Fibroblast of pulmonary artery (primary cell): ENCODE measurements at regions not wholly inside any gene's neighbourhood (a gene's known extent, or its start where the extent isn't known, plus 50 kb on each side); places are given as distances from the start of the nearest gene placed in this dataset.

Experiments used
- DNase-seq: peaks from one replicate; pipeline ENCODE4 v3.0.0-alpha.2; 2010; ENCODE audit warnings: low read depth
- H3K4me3 ChIP-seq: replicated peaks from 2 replicates; pipeline ENCODE4 v1.5.1; 2011; ENCODE audit warnings: low read depth, mild to moderate bottlenecking, control low read depth, low read length, moderate library complexity
- CTCF ChIP-seq: IDR thresholded peaks from 2 replicates; pipeline ENCODE4 v1.5.1; 2011; ENCODE audit warnings: mild to moderate bottlenecking, control low read depth, low read length, inconsistent platforms; ENCODE audit errors: missing control alignments

- no peak overlapping the region for H3K4me3 ChIP-seq
- no peak for TF ChIP-seq CTCF
- DNase-seq = no peak
Observed at GRCh38 chr6:1039746-1040145, 272.2 kb upstream of the FOXQ1 start.

- no peak for TF ChIP-seq CTCF
- no peak overlapping the region for H3K4me3 ChIP-seq
Observed at GRCh38 chr6:1039191-1039590, 272.7 kb upstream of the FOXQ1 start.

GRCh38 chr6:1037430-1038202, 274.3 kb upstream of the FOXQ1 start:
- TF ChIP-seq CTCF = no peak
- DNase-seq = no peak
- H3K4me3 ChIP-seq = no peak overlapping the region

More at GRCh38 chr6:1039191-1039590, 272.7 kb upstream of the FOXQ1 start:
- DNase-seq = no peak

- TF ChIP-seq CTCF = no peak
- no peak for DNase-seq
- H3K4me3 ChIP-seq = no peak overlapping the region
Observed at GRCh38 chr6:1035401-1035800, 276.5 kb upstream of the FOXQ1 start.

GRCh38 chr6:1031720-1032119, 280.2 kb upstream of the FOXQ1 start:
- H3K4me3 ChIP-seq = no peak overlapping the region
- no peak for TF ChIP-seq CTCF
- DNase-seq = no peak

GRCh38 chr6:1029141-1029540, 282.8 kb upstream of the FOXQ1 start:
- no peak for TF ChIP-seq CTCF
- no peak for DNase-seq

GRCh38 chr6:1028723-1029122, 283.2 kb upstream of the FOXQ1 start:
- H3K4me3 ChIP-seq = no peak overlapping the region
- no peak for TF ChIP-seq CTCF
- DNase-seq = no peak

More at GRCh38 chr6:1029141-1029540, 282.8 kb upstream of the FOXQ1 start:
- no peak overlapping the region for H3K4me3 ChIP-seq
